A673 (cell line): ENCODE measurements at regions not wholly inside any gene's neighbourhood (a gene's known extent, or its start where the extent isn't known, plus 50 kb on each side); places are given as distances from the start of the nearest gene placed in this dataset.

Experiments
- BruUV-seq: library from RNA; stranded (reverse); fragments of 400-500 nt; replicated peaks from 2 replicates; lab custom pipeline; 2021; lab: Mats Ljungman, UMichigan
- CTCF ChIA-PET: fragments of 300-600 bp; sonication (Branson Sonifier 250); formaldehyde crosslinking; loops from one replicate; lab custom pipeline; 2022; ENCODE audit warnings: antibody characterized with exemption; lab: Charles Lee
- POLR2A ChIA-PET: fragments of 300-600 bp; sonication (Branson Sonifier 250); formaldehyde crosslinking; loops from one replicate; lab custom pipeline; 2022; ENCODE audit warnings: antibody characterized with exemption; ENCODE audit not compliant: low non-redundant PET; lab: Charles Lee
- DNase-seq: peaks from one replicate; pipeline ENCODE4 v3.0.0-alpha.2; 2015; ENCODE audit warnings: low spot score
- H3K27ac ChIP-seq: fragments of 200-600 bp; sonication (generic); 2 replicates; pipeline ENCODE4 v1.5.1; 2016; ENCODE audit warnings: mixed run types, low read depth, mild to moderate bottlenecking, mixed read lengths, antibody characterized with exemption, low read length; ENCODE audit not compliant: poor library complexity, severe bottlenecking
- H3K27me3 ChIP-seq: fragments of 200-600 bp; sonication (generic); replicated peaks from 2 replicates; pipeline ENCODE4 v1.6.1; 2017; ENCODE audit warnings: mixed run types, low read depth, mild to moderate bottlenecking, mixed read lengths, antibody characterized with exemption, low read length; ENCODE audit not compliant: insufficient read depth, poor library complexity
- H3K36me3 ChIP-seq: fragments of 200-600 bp; sonication (generic); 2 replicates; pipeline ENCODE4 v1.6.1; 2016; ENCODE audit warnings: mixed run types, mild to moderate bottlenecking, mixed read lengths, antibody characterized with exemption, low read length; ENCODE audit not compliant: insufficient read depth, poor library complexity, severe bottlenecking
- H3K4me1 ChIP-seq: fragments of 200-600 bp; sonication (generic); 2 replicates; pipeline ENCODE4 v1.6.1; 2017; ENCODE audit warnings: mixed run types, mild to moderate bottlenecking, mixed read lengths, antibody characterized with exemption, low read length; ENCODE audit not compliant: insufficient read depth, poor library complexity, severe bottlenecking
- H3K4me3 ChIP-seq: fragments of 200-600 bp; sonication (generic); 2 replicates; pipeline ENCODE4 v1.5.1; 2016; ENCODE audit warnings: low read depth, mixed run types, mild to moderate bottlenecking, mixed read lengths, low read length; ENCODE audit not compliant: poor library complexity, severe bottlenecking
- H3K9me3 ChIP-seq: fragments of 200-600 bp; sonication (generic); 2 replicates; pipeline ENCODE4 v1.6.1; 2016; ENCODE audit warnings: mixed run types, low read depth, mild to moderate bottlenecking, mixed read lengths, antibody characterized with exemption, low read length; ENCODE audit not compliant: poor library complexity, severe bottlenecking
- EZH2 ChIP-seq: fragments of 200-600 bp; sonication (generic); IDR thresholded peaks from 2 replicates; pipeline ENCODE4 v1.6.1; 2017; ENCODE audit warnings: borderline replicate concordance, low read depth, mild to moderate bottlenecking, mixed read lengths, antibody characterized with exemption, low read length; ENCODE audit not compliant: poor library complexity, severe bottlenecking
- intact Hi-C: fragments of 100-400 bp; cut with micrococcal nuclease; formaldehyde crosslinking; loops from one replicate; pipeline ENCODE4 v1.10.0; 2022; ENCODE audit not compliant: unreplicated experiment
- TF ChIP-seq, protein P1 (sequence below): fragments of 300-800, 200-600 bp; sonication (generic); conservative IDR thresholded peaks from 2 replicates; pipeline ENCODE4 v1.5.1; 2017; ENCODE audit warnings: low read depth, mild to moderate bottlenecking, antibody characterized with exemption, low read length, moderate library complexity, mixed read lengths

DNA sequence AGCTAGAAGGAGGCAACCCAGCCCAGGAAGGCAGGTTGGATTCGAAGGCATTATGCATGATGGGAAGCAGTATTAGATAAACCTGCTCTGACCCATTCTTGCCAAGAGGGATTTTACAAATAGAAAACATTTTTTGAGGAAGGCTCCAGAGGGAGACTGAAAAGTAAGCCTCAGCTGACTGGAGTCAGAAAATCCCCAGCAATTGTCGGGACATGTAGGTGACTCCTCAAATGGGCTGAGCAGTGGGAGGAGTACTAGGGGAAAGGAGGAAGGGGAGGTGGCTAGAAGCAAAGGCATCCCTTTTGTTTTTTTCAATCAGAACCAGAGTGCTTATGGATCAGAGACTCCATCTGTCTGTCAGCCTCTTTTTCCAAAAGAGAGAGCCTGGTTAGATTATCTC lies 138.1 kb upstream of the NTF3 start:
- no peaks in the 10 kb centered on the region for H3K27me3 ChIP-seq

GRCh38 chr12:5294274-5295070 lies 137.4 kb upstream of the NTF3 start:
- intact Hi-C loops = no loop called here
- H3K27ac ChIP-seq = no peak overlapping the region
- ChIA-PET CTCF (no interaction called here), POLR2A (no interaction called here)
- no peaks in the 10 kb centered on the region for H3K27me3 ChIP-seq
- H3K9me3 ChIP-seq = no peaks in the 10 kb centered on the region
- no peak overlapping the region for H3K4me3 ChIP-seq
- no peak for DNase-seq
- BruUV-seq = no TSS peak
- TF ChIP-seq, protein P1, sequence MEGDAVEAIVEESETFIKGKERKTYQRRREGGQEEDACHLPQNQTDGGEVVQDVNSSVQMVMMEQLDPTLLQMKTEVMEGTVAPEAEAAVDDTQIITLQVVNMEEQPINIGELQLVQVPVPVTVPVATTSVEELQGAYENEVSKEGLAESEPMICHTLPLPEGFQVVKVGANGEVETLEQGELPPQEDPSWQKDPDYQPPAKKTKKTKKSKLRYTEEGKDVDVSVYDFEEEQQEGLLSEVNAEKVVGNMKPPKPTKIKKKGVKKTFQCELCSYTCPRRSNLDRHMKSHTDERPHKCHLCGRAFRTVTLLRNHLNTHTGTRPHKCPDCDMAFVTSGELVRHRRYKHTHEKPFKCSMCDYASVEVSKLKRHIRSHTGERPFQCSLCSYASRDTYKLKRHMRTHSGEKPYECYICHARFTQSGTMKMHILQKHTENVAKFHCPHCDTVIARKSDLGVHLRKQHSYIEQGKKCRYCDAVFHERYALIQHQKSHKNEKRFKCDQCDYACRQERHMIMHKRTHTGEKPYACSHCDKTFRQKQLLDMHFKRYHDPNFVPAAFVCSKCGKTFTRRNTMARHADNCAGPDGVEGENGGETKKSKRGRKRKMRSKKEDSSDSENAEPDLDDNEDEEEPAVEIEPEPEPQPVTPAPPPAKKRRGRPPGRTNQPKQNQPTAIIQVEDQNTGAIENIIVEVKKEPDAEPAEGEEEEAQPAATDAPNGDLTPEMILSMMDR = no peak
- TF ChIP-seq EZH2 = no peak
- no peaks in the 10 kb centered on the region for H3K36me3 ChIP-seq
- no peaks in the 10 kb centered on the region for H3K4me1 ChIP-seq

More for the DNA sequence above, 138.1 kb upstream of the NTF3 start:
- Histone ChIP-seq H3K4me3 (no peak overlapping the region), H3K27ac (no peak overlapping the region), H3K4me1 (no peaks in the 10 kb centered on the region), H3K9me3 (no peaks in the 10 kb centered on the region), H3K36me3 (no peaks in the 10 kb centered on the region)
- intact Hi-C loops = no loop called here
- TF ChIP-seq EZH2 = no peak
- TF ChIP-seq, protein P1 = no peak
- CTCF ChIA-PET = no interaction called here
- DNase-seq = no peak
- POLR2A ChIA-PET = no interaction called here
- no TSS peak for BruUV-seq

GRCh38 chr12:5295151-5295550 lies 136.8 kb upstream of the NTF3 start:
- DNase-seq = no peak
- ChIA-PET POLR2A (no interaction called here), CTCF (no interaction called here)
- H3K27me3 ChIP-seq = peaks cover 4% of the 10 kb centered on the region
- H3K4me1 ChIP-seq = no peaks in the 10 kb centered on the region
- TF ChIP-seq, protein P1 = no peak
- TF ChIP-seq EZH2 = no peak
- H3K36me3 ChIP-seq = no peaks in the 10 kb centered on the region
- intact Hi-C loops = no loop called here
- H3K9me3 ChIP-seq = no peaks in the 10 kb centered on the region
- H3K4me3 ChIP-seq = no peak overlapping the region
- H3K27ac ChIP-seq = no peak overlapping the region
- no TSS peak for BruUV-seq
